ENCODE measurements at regions not wholly inside any gene's neighbourhood (a gene's known extent, or its start where the extent isn't known, plus 50 kb on each side); places are given as distances from the start of the nearest gene placed in this dataset.
"Not testable (repeated sequence)": the region's sequence is repeated elsewhere in the genome, so short reads cannot be mapped to it uniquely, and the experiment has no call there.

DNA sequence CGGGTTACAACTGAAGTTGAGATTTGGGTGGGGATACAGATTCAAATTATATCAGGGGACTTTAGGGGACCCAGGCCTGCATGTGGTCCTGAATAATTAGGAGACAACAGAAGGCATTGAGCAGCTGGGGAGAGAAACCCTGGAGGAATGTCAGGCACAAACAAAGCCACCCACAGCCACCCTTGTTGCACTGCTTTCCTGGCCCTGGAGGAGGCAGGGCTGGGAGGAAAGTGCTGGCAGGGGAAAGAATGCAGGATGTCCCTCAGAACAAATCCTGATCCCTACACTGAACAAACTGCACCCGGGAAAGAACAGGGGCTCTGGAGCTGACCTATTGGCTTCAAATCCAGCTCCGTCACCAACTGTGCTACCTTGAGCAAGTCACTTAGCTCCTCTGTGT is 214.1 kb upstream of the ATP6AP2 start:
- Histone ChIP-seq H3K9me3 (ENCODE audit: insufficient read depth, low read depth) (no peaks in the 10 kb centered on the region), H3K4me1 (replicated peaks; ENCODE audit: insufficient read depth) (no peaks in the 10 kb centered on the region), H4K20me1 (ENCODE audit: insufficient read depth) (no peaks in the 10 kb centered on the region), H3K4me3 (no peak overlapping the region), H3K36me3 (ENCODE audit: low read depth) (no peaks in the 10 kb centered on the region), H3K4me2 (no peak overlapping the region), H3K27me3 (ENCODE audit: insufficient read depth, low read depth) (no peaks in the 10 kb centered on the region), H3K79me2 (ENCODE audit: low read depth) (no peaks in the 10 kb centered on the region), H3K27ac (no peak overlapping the region), H3K9me2 (ENCODE audit: insufficient read depth) (no peaks in the 10 kb centered on the region), H2AFZ (no peak overlapping the region), H3F3A (ENCODE audit: insufficient read depth, low read depth) (no peaks in the 10 kb centered on the region)
- ChIA-PET CTCF (no interaction called here), POLR2A (ENCODE audit: unreplicated experiment) (no interaction called here)
- TF ChIP-seq EZH2 (IDR thresholded peaks at IDR 0.05; ENCODE audit: low read depth) = no peak
- TF ChIP-seq, protein P1, sequence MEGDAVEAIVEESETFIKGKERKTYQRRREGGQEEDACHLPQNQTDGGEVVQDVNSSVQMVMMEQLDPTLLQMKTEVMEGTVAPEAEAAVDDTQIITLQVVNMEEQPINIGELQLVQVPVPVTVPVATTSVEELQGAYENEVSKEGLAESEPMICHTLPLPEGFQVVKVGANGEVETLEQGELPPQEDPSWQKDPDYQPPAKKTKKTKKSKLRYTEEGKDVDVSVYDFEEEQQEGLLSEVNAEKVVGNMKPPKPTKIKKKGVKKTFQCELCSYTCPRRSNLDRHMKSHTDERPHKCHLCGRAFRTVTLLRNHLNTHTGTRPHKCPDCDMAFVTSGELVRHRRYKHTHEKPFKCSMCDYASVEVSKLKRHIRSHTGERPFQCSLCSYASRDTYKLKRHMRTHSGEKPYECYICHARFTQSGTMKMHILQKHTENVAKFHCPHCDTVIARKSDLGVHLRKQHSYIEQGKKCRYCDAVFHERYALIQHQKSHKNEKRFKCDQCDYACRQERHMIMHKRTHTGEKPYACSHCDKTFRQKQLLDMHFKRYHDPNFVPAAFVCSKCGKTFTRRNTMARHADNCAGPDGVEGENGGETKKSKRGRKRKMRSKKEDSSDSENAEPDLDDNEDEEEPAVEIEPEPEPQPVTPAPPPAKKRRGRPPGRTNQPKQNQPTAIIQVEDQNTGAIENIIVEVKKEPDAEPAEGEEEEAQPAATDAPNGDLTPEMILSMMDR (conservative IDR thresholded peaks at IDR 0.05) = no peak
- no peak for DNase-seq
- no TSS peak for BruUV-seq (replicated peaks)
- intact Hi-C loops (cut with micrococcal nuclease; ENCODE audit: unreplicated experiment) = no loop called here

DNA sequence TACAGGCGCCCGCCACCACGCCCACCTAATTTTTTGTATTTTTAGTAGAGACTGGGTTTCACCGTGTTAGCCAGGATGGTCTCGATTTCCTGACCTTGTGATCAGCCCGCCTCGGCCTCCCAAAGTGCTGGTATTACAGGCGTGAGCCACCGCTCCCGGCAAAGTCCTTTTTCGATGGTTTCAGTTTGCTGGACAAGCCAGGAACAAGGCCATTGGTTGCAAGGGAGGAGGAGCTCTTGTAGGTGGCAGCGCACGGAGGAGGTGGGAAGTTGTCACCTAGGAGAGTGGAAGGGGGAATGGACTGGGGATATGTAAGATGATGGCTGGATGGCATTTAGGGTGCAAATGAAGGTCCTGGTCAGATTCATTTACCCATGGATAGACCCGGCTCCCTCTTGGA is 218.5 kb upstream of the ATP6AP2 start:
- H3K9me3 ChIP-seq (ENCODE audit: insufficient read depth, low read depth); POLR2A ChIA-PET (ENCODE audit: unreplicated experiment); BruUV-seq (replicated peaks); H3F3A ChIP-seq (ENCODE audit: insufficient read depth, low read depth); intact Hi-C loops (cut with micrococcal nuclease; ENCODE audit: unreplicated experiment); CTCF ChIA-PET; H3K9me2 ChIP-seq (ENCODE audit: insufficient read depth); H3K4me3 ChIP-seq; H3K4me2 ChIP-seq; H3K4me1 ChIP-seq (replicated peaks; ENCODE audit: insufficient read depth); H2AFZ ChIP-seq; H3K27ac ChIP-seq; H3K79me2 ChIP-seq (ENCODE audit: low read depth); H4K20me1 ChIP-seq (ENCODE audit: insufficient read depth); DNase-seq; H3K27me3 ChIP-seq (ENCODE audit: insufficient read depth, low read depth); H3K36me3 ChIP-seq (ENCODE audit: low read depth): not testable (repeated sequence)

DNA sequence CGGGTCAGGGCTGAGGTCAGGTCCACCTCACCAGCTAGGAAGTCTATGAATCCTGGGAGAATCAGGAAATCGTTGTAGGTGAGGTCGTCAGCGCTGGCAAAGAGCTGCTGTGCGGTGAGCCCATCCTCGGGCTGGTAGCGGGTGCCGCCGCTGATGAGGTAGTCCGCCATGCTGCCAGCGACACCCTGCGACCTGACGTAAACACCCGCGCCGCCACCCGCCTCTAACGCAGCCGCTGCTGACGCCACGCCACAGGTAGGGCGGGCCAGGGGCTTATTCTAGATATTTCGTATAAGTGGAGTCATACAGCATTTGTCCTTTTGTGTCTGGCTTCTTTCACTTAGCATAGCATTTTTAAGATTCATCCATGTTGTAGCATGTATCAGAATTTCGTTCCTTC is 220.2 kb upstream of the ATP6AP2 start:
- Histone ChIP-seq H3K36me3 (ENCODE audit: low read depth) (no peaks in the 10 kb centered on the region), H3K4me2 (no peak overlapping the region), H3K27ac (no peak overlapping the region), H3K4me3 (no peak overlapping the region), H3K9me2 (ENCODE audit: insufficient read depth) (no peaks in the 10 kb centered on the region), H3K4me1 (replicated peaks; ENCODE audit: insufficient read depth) (no peaks in the 10 kb centered on the region), H3F3A (ENCODE audit: insufficient read depth, low read depth) (no peaks in the 10 kb centered on the region), H4K20me1 (ENCODE audit: insufficient read depth) (no peaks in the 10 kb centered on the region), H2AFZ (no peak overlapping the region), H3K27me3 (ENCODE audit: insufficient read depth, low read depth) (no peaks in the 10 kb centered on the region), H3K9me3 (ENCODE audit: insufficient read depth, low read depth) (no peaks in the 10 kb centered on the region), H3K79me2 (ENCODE audit: low read depth) (no peaks in the 10 kb centered on the region)
- intact Hi-C loops (cut with micrococcal nuclease; ENCODE audit: unreplicated experiment) = no loop called here
- TF ChIP-seq, protein P1 (conservative IDR thresholded peaks at IDR 0.05) = no peak
- no peak for TF ChIP-seq EZH2 (IDR thresholded peaks at IDR 0.05; ENCODE audit: low read depth)
- BruUV-seq (replicated peaks) = no TSS peak
- no peak for DNase-seq
- CTCF ChIA-PET = no interaction called here
- POLR2A ChIA-PET (ENCODE audit: unreplicated experiment) = no interaction called here

DNA sequence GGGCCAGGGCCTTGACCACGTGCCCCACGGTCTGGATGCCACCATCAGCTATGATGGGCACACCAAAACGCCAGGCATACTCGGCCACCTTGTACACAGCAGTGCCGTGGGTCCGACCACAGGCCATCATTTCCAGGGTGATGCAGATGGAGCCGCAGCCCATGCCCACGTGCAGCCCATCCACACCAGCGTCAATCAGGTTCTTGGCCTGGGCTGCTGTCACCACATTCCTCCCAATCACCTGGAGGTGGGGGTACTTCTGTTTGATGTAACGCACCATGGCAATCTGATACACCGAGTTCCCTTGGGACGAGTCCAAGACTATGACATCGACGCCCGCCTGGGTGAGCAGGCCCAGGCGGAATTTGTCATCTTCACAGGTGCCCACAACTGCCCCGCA is 221.2 kb upstream of the ATP6AP2 start:
- intact Hi-C loops (cut with micrococcal nuclease; ENCODE audit: unreplicated experiment) = no loop called here
- Histone ChIP-seq H3K36me3 (ENCODE audit: low read depth) (no peaks in the 10 kb centered on the region), H3K4me1 (replicated peaks; ENCODE audit: insufficient read depth) (no peaks in the 10 kb centered on the region), H2AFZ (no peak overlapping the region), H3K9me2 (ENCODE audit: insufficient read depth) (no peaks in the 10 kb centered on the region), H3K9me3 (ENCODE audit: insufficient read depth, low read depth) (no peaks in the 10 kb centered on the region), H3F3A (ENCODE audit: insufficient read depth, low read depth) (no peaks in the 10 kb centered on the region), H3K4me2 (no peak overlapping the region), H3K79me2 (ENCODE audit: low read depth) (no peaks in the 10 kb centered on the region), H3K27me3 (ENCODE audit: insufficient read depth, low read depth) (no peaks in the 10 kb centered on the region), H3K4me3 (no peak overlapping the region), H3K27ac (no peak overlapping the region), H4K20me1 (ENCODE audit: insufficient read depth) (no peaks in the 10 kb centered on the region)
- BruUV-seq (replicated peaks) = no TSS peak
- TF ChIP-seq, protein P1 (conservative IDR thresholded peaks at IDR 0.05) = no peak
- no peak for TF ChIP-seq EZH2 (IDR thresholded peaks at IDR 0.05; ENCODE audit: low read depth)
- ChIA-PET POLR2A (ENCODE audit: unreplicated experiment) (no interaction called here), CTCF (no interaction called here)
- DNase-seq = no peak

All from PC-9 (cell line).